HEK293 (cell line): ENCODE measurements at regions not wholly inside any gene's neighbourhood (a gene's known extent, or its start where the extent isn't known, plus 50 kb on each side); places are given as distances from the start of the nearest gene placed in this dataset.

Experiments
- BCL11B ChIP-seq: fragments of 450-650 bp; formaldehyde crosslinking; IDR thresholded peaks from 2 replicates; pipeline ENCODE4 v1.5.1; 2016; ENCODE audit warnings: low read depth, missing biosample characterization, missing genetic modification characterization
- ZNF23 ChIP-seq: fragments of 450-650 bp; formaldehyde crosslinking; IDR thresholded peaks from 2 replicates; pipeline ENCODE4 v1.5.1; 2016; ENCODE audit warnings: missing biosample characterization, missing genetic modification characterization, borderline replicate concordance

DNA sequence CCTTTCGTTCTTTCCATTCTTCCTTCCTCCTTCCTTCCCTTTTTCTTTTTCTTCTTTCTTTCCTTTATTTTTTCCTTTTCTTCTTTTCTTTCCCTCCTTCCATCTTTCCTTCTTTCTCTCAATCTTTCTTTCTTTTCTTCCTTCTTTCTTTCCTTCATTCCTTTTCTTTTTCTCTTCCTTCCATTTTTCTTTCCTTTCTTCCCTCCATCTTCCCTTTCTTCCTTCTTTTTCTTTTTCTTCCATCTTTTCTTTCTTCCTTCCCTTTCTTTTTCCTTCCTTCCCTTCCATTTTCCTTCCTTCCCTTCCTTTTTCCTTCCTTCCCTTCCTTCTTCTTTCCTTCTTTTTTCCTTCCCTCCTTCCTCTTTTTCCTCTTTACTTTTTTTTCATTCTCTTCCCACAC lies 568.7 kb downstream of the GALR1 start:
- no peak for TF ChIP-seq ZNF23 (tag by site-specific recombination)
- TF ChIP-seq BCL11B (tag by site-specific recombination), result no peak
